NCI-H524 treated with DMSO at 0.1 percent for 48 hours (cell line): ENCODE measurements at regions not wholly inside any gene's neighbourhood (a gene's known extent, or its start where the extent isn't known, plus 50 kb on each side); places are given as distances from the start of the nearest gene placed in this dataset.
"Not testable (repeated sequence)": the region's sequence is repeated elsewhere in the genome, so short reads cannot be mapped to it uniquely, and the experiment has no call there.

Experiments
- DNase-seq: peaks from one replicate; lab custom pipeline; 2025; lab: John Stamatoyannopoulos, UW

DNA sequence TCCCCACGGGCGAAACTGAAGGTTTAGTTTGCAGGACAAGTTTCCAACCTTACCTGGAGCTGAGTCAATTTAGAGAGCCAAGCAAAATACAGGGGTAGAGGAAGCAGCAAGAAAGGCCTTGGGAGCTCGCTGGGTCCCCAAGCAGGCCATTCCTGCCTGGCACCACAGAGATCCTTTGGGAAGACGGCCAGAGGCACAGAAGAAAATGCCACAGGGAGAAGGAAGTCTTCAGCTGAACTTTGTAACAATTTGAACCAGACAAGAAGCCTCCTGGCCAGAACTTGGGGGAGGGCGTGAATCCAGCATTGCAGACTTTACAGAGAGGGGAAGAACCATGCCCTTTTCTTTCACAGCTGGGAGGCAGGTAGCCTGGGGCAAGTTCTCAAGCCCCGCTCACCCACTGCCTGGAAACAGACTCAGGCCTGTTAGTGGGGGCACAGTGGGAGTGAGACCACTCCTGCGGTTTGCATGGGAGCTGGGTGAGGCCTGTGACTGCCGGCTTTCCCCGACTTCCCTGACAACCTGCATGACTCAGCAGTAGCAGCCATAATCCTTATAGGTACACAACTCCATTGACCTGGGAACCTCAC, 259.4 kb downstream of the SETD4 start:
- DNase-seq, result not testable (repeated sequence)

DNA sequence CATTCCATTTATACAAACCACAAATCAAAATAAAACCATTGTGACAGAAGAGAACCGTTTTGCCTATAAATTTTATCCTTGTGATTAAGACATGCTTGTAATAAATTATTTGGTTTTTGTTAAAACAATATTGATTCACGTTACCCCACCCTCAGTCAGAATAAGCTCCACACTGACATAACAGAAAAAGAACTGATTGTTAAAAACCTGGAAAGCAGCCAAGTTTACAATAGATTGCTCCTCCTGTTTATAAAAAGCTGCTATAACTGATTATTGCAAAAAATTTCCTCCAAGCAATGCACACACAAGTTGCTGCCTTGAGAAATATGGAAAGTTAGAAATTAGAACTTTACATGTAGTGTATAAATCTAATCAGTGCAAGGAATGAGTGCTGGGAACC, 263.5 kb downstream of the SETD4 start:
- no peak for DNase-seq

DNA sequence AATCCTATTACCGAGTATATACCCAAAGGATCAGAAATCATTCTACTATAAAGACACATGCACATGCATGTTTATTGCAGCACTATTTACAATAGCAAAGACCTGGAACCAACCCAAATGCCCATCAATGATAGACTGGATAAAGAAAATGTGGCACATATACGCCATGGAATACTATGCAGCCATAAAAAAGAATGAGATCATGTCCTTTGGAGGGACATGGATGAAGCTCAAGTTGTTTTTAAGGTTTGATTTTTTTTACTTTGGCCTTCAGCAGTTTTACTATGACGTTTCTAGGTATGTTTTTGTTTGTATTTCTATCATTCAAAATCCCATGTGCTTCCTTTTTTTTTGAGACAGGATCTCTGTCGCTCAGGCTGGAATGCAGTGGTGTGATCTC, 265.8 kb downstream of the SETD4 start:
- not testable (repeated sequence) for DNase-seq

DNA sequence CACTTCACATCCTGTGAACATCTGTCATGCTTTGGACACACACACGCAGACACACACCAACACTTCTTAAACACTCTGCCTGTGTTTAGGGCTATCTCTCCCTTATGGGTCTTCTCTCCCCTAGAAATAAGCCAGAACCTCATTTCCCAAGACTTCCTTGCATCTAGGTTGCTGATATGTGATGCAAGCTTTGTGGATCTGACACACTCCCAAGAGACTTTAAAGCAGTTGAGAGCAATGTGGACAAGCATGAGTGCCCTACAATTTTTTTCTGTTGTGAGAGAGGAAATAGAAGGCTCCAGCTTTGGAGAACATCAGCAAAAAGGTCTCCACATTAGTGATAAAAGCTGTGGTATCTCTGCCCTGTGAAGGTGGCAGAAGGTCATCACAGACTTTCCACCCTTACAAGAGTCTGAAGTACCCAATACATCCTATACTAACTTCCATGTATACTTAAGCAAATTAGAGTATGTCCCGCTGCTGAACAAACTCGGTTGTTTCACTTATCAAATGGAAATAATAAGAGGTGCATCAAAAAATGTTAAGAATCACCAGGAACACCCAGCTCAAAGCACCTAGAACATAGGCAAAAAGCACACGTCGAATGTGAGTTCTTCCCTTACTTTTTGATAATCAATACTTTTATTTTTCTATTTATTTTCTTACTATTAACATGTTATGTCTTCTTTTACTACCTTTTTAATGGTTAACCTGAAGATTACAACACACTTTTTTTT, 267.6 kb downstream of the SETD4 start:
- no peak for DNase-seq

DNA sequence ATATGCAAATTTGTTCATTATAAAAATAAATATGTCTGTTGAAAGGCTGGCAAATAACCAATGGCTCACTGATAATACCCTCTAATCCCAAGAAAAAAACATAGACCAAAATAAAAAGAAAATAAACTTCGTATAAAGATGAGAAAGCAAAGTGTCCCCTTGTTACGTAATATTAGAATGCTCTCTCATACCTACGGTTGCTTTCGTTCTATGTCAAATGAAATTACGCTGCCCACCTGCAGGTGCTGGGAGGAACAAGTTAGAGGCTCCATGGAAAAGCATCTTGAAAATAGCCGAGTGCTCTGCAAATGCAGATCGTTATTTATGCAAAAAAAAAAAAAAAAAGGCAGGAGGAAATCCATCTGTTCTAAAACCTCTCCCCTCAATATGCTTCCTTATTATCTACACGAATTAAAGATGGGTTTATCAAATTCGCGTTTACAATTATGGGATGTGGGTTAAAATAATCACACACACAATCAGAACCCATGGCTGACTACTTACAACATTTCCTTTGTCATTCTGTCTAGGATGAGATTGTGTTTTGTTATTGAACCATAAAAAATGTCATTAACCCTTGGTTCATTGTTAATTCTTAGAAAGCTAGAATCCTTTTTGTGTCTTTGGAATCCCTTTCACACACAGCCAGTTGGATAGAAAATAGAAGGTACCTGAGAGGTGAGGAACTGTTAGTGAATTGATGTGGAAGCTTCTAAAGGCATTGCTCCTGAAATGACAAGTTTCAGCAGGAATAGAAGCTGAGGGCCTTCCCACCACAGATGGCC, 268.6 kb downstream of the SETD4 start:
- DNase-seq, result no peak

DNA sequence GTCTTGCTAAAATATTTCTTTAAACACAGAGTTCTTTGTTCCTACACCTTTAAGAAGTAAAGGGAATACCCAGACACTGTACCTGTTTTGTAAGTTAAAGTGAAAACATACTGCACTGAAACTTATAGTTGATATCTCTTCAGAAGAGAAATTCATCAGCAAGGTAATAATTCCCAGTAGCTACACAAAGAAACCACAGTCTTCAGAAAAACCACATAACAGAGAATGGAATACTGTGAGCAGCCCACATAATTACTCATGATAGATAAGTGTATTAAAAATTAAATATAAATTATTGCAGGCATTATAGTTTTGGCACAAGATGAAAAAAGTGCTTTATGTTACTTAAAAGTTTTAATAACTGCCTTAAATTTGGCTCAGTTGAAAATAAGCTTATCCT, 276.6 kb downstream of the SETD4 start:
- DNase-seq, result no peak

DNA sequence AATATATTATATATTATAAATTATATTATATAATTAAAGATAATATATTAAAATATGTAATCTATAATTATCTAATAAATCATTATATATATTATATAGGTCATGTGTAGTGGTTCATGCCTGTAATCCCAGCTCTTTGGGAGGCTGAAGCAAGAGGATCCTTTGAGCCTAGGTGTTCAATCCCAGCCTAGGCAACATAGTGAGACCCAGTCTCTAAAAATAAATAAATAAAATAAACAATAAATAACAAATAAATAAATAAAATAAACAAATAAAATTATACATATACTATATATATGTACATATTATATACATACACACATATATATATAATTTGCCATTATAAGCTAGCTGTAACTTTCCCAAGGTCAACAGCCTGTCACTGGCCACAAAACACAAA, 277.7 kb downstream of the SETD4 start:
- DNase-seq, result no peak

DNA sequence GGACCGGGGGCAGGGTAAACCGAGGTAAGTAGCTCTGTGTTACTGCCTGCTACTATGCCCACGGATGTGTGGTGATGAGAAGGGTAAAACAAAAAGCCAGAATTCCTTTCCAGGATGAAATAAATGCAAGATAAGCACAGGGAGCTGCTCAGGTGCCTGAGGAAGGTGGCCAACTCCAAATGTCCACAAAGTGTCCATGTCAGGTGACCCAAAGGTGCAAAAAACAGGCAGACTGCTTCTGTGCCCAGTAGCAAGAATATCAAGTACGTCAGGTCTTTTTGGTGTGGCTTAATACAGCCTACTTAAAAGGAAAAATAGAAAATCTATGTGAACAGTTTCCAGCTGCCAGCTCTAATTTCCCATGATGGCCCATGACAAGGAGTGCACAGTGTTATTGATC, 279.3 kb downstream of the SETD4 start:
- DNase-seq, result no peak

DNA sequence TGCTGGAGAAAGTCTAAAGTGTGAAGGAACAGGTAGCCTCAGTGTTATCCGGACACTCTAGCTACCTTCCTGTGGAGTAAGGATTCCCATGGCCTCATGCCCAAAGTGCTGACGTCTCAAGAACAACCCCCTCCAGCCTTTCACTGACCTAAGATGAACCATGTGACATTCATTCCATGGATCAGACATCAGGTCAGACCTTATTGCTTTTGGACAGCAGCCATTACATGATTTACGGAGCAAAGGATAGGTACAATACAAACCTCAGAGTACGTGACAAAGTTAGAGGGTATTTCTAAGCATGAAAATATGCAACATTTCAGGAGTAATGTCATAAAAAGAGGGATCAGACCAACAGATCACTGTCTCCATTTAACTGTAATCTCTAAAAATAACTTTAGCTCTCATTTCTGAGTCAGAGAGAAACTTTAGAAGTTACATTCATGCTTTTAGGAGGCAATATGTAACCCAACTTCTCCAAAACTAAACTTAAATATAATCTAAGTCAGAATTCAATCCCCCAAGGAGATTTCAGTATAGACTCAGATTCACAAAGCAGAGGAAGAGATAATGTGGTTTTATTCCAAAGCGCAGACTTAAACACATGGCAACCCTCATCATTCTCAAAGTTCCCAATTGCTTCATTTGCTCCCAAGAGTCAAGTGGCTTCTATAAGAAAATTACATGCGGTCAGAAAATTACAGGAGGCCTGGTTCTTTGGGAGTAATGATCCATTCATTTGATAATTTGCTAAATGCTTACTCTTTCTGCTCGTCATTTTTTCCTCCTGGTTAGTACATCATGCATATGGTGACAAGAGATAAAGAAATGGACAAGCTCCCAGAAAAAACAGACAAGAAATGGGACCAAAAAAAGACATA, 280.4 kb downstream of the SETD4 start:
- no peak for DNase-seq

DNA sequence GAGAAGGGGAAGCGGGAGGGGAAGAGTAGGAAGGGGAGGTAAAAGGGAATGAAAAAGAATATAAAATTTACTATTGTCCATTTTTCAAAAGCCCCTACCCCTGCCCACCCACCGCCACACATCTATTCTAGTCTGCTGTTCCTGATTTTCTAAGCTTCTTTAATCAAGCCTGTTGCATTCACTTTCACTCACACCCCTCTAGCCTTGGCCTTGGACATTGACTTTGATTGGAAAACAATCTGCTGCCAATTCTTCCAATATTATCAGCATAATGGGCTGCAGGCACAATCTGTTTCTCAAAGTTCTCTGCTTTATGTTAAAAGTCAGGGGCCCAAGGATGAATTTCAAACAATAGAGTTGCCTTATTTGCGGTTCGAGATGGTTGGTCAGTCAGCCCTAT, 281.2 kb downstream of the SETD4 start:
- no peak for DNase-seq

DNA sequence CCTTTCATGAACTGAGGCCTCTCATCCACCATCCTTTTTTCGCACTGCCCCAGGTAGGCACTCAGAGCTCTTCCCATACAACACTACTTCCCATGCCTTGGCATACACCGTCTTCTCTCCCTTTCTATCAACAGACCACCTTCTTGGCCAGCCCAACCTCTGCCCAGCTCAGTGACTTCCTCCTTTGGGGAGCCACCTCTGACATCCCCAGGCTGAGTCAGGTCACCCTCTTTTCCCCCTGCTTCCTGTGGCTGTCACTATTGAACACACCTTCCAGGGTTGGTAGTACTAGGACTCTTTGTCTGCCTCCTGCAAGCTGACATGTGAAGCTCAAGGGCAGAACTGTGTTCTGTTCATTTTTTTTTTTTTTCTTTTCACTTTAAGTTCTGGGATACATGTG, 283.2 kb downstream of the SETD4 start:
- no peak for DNase-seq

DNA sequence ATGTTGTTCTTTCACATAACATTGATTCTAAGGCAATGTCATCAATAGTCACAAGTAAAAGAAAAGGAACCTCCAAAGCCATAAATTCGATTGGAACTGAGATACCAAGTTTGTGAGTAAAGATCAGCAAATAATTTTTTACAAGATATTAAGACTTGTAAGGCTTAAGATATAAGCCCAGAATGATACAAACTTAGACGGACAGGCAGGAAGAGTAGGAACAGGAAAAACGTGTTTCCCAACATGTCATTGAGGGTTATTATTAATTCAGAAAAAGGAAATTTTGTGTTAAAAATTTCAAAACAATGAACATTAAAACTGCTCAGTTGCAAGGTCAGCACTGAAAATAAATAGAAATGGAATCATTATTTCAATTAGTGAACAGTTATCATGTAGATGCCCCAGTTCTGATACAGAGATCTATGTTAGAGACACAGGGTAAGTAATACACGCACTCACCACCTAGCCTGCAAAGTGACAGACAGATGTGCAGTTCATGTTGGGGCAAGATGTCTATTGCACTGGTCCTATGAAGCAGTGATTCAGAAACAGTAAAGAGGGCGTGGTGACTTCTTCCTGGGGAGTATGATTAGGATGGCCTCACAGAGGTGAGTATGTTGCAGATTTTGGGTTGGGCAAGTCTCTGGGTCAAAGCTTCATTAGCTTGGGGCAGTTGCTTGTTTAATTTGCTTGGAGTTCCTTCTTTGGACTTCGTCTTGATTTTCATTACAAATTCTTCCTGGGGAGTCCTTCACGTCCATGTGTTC, 284.4 kb downstream of the SETD4 start:
- DNase-seq, result no peak

DNA sequence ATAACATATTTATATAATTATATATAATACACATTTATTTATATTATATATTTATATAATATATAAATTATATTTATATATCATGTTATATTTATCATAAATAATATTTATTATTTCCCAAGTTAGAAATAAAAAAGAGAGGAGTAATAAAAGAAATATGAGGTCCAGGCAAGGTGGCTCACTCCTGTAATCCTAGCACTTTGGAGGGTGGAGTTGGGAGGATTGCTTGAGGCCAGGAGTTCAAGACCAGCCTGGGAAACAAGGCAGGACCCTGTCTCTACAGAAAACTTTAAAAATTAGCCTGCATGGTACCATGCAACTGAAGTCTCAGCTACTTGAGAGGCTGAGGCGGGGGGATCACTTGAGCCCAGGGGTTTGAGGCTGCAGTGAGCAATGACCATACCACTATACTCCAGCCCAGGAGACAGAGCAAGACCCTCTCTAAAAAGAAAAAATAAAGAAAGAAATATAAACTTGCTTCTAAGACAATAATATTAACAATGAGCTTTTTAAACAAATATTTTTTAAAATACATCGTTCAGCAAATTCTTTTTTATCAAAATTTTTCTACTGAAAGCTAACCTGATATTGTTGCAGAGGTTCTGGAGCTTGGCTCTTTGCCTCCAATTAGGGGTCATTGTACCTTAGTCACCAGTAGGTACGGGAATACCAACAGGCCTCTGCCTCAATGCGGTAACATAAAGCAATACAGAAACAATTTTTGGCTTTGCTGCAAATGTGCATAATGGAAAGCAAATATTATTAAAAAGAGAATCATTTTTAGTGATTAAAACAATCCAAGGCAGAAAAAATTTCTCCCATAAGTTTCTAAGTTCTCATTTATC, 290.0 kb downstream of the SETD4 start:
- DNase-seq, result no peak

DNA sequence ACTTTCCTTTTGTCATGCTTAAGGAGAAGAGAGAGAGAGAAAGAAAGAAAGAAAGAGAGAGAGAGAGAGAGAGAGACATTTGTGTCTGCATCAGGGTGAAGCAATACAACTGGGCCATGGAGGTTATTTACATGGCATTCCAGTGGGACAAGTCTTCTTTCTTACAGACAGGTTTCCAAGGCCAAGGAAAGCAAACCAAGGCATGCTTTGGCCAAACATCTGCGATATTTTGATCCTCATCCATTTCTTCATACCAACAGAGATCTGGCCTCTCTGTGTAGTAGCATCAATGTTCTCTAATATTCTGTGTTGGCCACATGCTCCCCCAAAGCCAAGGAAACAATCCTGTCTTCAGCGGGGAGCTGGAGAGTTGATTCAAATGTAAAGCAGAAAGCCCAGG, 292.1 kb downstream of the SETD4 start:
- no peak for DNase-seq

DNA sequence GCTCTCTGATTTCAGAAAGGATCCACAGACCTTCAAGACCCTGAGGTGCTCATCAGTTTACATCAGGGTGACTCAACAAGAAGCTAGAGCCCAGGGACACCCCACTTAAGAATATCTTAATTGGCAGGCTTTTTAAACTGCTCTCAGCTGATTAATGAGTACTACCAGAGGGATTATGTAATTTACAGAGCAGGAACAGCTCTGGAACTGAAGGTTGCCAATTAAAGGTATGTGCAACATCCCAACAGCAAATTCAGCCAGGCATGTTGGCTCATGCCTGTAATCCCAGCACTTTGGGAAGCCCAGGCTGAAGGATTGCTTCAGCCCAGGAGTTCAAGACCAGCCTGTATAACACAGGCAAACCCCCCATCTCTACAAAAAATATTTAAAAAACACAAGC, 295.7 kb downstream of the SETD4 start:
- DNase-seq, result no peak

DNA sequence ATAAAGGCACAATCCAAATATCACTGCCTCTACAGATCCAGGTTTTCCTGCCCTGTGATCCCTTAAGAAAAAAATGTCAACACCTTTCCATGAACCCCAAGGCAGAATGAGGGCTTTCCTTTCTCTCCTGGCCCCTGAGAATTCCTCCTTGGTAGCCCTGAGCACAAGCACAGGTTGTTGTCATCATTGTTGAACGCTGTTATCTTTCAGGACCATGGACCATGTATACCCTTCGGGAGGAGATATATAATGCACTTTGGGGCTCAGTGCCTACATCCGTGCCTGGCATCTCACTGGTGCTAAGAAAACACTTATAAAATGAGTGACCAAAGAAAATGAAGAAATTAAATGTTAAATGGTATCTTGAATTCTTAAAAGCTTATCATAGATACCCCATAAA, 296.2 kb downstream of the SETD4 start:
- DNase-seq, result no peak

DNA sequence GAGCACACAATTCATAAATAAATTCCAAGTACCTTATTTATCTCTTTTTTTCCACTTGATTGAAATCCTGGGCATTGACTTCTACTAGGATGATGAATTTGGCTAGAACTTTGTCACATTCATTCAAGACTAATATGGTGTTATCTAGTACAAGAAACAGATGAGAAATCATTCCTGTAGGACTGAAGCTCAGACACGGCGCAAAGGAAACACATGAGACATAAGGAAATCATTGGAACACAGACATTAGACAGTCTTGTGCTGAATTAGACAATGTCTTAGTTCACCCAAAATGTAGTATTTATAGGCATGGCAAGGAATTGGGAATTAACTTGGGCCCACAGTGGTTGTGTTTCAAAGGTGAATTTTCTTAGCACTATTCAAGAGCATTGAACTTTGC, 305.7 kb downstream of the SETD4 start:
- DNase-seq, result no peak

DNA sequence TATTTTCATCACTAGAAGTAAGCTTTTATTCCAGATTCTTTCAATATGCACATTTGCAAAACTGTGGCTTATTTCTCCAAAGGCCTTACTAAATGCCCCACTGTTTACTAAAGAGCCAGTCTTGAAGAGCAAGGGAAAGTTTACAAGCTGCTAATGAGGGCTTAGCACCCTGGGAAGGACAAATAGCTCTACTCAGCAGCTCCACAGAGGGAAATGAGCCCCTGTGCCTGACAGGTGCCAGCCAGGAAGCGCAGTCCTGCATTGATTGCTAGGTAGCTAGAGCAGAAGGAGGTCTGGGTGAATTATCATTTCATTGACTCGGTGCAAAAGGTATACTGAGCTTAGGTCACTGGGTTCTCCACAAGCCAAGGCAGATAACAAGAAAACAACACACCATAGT, 307.0 kb downstream of the SETD4 start:
- DNase-seq, result no peak

DNA sequence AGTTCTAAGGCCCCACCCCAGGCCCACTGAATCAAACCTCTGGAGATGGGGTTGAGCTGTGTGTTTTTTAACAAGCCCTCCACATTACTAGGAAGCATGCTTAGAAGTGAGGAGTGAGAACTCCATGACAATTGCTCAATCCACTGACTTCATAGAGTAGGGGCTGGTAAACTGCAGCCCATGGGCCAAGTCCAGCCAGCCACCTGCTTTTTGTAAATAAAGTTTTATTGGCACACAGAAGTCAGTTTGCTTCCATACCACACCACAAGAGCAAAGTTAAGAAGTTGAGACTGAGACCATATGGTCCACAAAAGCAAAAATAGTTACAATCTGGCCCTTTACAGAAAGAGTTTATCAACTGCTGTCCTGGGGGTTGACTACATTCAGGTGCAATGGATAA, 309.2 kb downstream of the SETD4 start:
- DNase-seq, result no peak

DNA sequence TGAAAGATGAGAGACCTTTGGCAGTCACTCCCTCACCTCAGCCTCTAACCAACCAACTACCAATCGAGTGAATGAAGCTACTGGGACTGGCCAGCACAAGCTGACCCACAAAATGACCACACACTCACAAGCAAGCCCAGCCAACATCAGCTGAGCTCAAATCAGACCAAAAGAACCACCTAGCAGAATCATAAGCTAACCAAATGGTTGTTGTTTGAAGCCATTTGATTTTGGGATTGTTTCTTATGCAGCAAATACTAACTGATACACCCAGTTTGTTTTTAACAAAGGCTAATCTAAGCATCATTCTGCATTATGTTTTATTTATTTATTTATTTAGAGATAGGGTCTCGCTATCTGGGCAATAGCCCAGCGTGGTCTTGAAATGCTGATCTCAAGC, 310.4 kb downstream of the SETD4 start:
- no peak for DNase-seq
